ENCODE measurements at regions not wholly inside any gene's neighbourhood (a gene's known extent, or its start where the extent isn't known, plus 50 kb on each side); places are given as distances from the start of the nearest gene placed in this dataset.

- no peak for DNase-seq
Observed at GRCh38 chr6:90722648-90723047, 135.8 kb upstream of the MAP3K7 start.

DNA sequence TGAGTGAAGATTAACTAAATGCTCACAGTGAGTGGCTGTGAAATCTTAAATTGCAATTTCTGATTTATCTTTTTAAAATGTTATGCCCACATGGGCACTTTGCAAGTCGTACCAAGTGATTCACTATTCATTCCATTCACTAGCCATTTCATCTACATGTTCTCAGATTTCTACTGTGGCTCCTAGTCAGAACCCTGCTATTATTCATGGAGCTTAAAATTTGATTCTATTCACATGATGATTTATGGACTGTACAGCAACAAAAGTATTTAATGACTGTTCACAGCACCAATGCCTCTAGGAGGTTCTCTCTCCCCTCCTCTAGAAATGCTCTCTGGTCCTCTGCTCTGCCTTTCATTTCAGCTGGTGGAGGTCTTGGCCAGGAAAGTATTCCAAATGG, 133.5 kb upstream of the MAP3K7 start:
- DNase-seq, result no peak

- DNase-seq, result no peak
Observed at GRCh38 chr6:90719321-90720195, 132.7 kb upstream of the MAP3K7 start.

DNA sequence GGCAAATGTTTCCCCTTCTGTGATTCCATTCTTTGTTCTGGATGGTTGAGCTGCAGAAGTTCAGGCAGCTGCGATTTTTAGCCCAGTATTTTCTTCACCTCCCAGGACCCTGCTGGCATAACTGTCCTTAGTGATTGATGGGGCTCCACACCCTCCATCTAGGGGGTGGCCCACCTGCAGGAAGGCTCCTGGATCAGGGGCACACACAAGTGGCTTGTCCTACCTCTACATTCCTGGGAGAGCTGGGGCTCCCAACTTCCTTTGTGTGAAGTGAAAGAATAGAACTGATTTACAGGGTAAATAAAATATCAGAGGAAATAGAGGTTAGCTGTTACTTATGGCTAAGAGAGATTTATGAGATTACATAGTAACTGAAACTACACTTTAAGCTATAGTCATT, 129.5 kb upstream of the MAP3K7 start:
- DNase-seq, result no peak

DNA sequence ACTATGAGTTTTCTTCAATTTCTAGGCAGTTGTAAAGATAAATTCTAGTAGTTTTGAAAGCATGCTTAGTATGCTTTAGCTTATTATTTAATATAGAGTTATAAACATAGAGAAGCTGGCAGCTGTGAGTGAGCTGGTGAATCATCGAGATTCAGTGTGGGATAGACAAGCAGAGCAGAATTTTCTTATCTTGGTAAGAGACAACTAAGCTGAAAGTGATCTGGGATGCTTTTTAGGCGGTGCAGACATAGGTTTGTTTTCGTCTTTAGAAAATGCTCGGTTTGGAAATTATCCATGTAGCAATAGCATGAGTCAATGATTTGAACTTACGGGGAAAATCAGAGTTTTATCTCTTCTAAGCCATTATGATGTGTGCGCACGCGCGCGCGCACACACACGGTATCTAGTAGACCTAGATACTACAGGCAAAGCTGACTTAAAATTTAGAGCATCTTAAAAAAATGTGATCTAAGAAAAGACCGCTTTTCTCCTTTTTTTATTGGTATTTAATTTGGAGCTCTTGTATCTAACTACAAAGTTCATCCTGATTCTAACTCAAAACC, 128.3 kb upstream of the MAP3K7 start:
- DNase-seq, result no peak

DNA sequence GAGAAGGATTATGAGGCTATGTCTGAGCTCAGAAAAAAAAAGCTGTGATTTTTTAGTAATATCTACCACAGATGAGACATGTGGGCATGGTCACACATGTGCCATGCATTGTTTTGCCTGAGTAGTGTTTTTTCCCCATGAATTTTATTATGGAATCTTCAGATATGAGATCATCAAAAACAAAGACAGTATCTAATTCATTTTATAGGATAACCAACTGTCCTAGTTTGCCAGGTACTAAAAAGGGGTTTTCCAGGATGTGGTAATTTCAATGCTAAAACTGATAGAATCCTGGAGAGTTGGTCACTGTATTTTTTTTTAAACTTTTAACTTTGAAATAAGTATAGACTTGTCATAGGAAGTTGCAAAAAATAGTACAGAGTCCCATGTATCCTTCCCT, 127.4 kb upstream of the MAP3K7 start:
- DNase-seq, result no peak

GRCh38 chr6:90712114-90712513, 125.2 kb upstream of the MAP3K7 start:
- DNase-seq, result no peak

DNA sequence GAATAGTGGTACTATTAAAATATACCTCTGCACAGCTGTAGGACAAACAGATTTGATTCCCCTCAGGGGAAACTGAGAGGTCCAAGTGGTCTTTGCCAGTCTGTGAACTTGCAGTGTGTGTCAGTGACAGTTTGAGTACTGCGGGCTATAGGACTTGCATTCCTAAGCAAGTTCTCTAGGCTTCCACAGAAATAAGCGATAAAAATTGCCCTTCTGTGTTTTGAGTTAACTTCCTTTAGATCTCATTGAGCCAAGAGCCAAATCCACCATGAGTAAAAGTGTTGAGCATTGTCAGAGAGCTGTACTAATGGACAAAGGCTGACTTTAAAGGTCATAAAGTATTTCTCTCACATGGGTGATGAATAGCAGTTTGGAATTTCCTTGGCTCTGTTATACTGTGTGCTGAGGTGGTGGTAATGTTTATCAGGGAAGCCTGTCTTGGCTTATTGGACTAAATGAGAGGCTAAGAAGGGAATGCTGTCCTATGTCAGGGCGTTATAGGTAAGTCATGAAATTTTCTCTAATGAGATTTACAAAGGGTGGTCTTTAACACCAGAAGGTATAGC, 122.6 kb upstream of the MAP3K7 start:
- no peak for DNase-seq

GRCh38 chr6:90708206-90708737, 121.4 kb upstream of the MAP3K7 start:
- no peak for DNase-seq

GRCh38 chr6:90707246-90707645, 120.4 kb upstream of the MAP3K7 start:
- no peak for DNase-seq

DNA sequence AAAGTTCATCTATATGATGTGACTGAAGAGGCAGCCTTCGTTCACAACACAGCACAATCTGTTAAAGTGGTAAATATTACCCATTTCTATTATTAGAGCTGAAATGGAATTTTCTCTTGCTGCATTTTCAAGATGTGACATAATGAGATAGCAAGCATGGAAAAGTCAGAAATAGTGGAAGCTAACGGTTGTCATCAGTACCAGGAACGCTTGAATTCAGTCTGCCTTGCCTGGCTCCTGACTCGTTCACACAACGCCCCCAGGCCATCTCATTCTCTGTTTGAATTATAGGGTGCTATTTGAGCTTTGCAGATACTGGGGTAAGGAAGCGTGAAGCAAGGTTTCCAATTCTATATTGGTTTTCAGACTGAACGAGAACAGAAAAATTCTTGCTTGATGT, 116.5 kb upstream of the MAP3K7 start:
- DNase-seq, result no peak

GRCh38 chr6:90701926-90702325, 115.1 kb upstream of the MAP3K7 start:
- no peak for DNase-seq

- DNase-seq, result peak; percentile 4
Observed at GRCh38 chr6:90701146-90701781, 114.4 kb upstream of the MAP3K7 start.

DNA sequence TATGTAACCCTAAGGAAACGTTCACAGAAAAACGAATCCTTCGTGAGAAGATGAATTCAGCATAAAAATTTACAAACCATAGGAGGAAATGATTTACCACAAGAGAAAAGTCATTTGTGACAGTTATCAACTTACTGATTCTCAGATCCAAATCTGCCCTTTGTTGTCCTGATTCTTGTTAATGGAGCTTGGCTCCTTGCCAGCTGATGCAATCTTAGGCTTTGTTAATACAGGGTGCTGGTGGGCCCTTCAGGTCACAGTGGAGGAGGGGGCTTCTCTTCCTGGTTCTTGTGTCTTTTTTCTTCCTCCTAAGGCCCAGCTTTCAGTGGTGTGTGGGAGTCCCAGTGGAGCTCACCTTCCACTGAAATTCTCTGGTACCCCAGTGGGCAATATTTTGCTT, 108.4 kb upstream of the MAP3K7 start:
- DNase-seq, result no peak

- no peak for DNase-seq
Observed at GRCh38 chr6:90694802-90695201, 107.9 kb upstream of the MAP3K7 start.

DNA sequence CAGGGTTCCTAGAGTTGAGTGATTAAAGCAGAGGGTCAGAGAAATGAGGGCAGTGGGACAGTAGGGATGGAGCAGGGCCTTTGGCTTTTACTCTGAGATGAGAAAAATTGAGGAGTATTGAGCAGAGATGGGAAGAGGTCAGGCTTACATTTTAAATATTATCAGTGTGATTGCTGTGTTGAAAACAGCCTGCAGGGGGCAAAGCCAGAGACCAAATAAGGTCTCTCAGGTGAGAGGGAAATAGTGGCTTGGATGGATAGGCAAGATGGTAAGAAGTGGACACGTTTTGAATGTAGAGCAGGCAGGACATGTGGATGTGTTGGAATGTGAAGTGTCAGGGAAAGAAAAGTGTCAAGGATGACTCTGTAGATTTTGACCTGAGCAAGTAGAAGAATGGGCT, 105.0 kb upstream of the MAP3K7 start:
- no peak for DNase-seq

DNA sequence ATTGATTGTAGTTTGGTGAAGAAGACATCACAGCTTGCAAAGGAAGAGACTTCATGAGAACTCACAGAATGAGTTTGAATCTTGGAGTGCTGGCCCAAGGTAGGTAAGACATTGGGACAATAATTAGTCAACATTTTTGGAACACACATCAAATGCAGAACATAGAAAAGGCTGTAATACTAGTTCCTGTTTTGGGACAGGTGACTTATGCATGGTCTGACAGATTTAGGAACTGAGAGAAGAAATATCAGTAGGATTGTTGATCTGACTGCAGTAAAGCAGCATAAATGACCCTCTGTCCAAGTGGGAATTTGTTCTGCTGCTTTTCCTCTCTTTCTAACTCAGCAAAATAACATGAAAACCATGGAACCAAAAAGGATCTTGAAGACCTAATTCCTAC, 102.3 kb upstream of the MAP3K7 start:
- DNase-seq, result no peak

GRCh38 chr6:90687775-90688380, 101.0 kb upstream of the MAP3K7 start:
- DNase-seq, result no peak

GRCh38 chr6:90681863-90682262, 95.0 kb upstream of the MAP3K7 start:
- DNase-seq, result no peak

- DNase-seq, result no peak
Observed at GRCh38 chr6:90678049-90678779, 91.3 kb upstream of the MAP3K7 start.

DNA sequence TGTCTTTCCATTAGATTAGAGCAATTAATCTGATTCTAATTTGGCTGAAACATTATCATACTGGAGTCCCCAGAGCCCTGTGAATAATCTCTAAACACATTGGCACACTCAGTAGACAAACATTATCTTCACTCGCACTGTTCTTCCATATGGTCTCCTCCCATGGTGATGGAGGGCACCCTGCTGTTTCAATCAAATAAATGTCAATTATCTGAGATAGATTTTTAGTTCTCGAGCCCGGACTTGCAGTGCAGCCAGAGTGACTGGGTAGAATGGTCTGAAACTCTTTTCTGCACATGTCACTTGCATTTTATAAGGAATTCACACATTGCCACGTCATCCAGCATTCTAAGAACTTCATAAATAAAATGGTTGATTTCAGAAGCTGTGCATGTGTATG, 90.6 kb upstream of the MAP3K7 start:
- peak; percentile 55 for DNase-seq

GRCh38 chr6:90676516-90677300, 89.8 kb upstream of the MAP3K7 start:
- DNase-seq, result no peak

Measured in NCI-H146 (cell line).